Suprapubic skin (tissue), 4 donors: ENCODE measurements at regions not wholly inside any gene's neighbourhood (a gene's known extent, or its start where the extent isn't known, plus 50 kb on each side); places are given as distances from the start of the nearest gene placed in this dataset.

Source experiments
- DNase-seq, 2 donors: peaks; one replicate each; pipeline ENCODE4 v3.0.0-alpha.2; 2019; ENCODE audit warnings: low spot score in 2 of 2
- H3K27ac ChIP-seq: fragments of 200-600 bp; sonication (generic); one replicate; pipeline ENCODE4 v1.5.1; 2019
- H3K27me3 ChIP-seq: fragments of 200-600 bp; sonication (generic); one replicate; pipeline ENCODE4 v1.5.1; 2019
- H3K36me3 ChIP-seq: fragments of 200-600 bp; sonication (generic); one replicate; pipeline ENCODE4 v1.5.1; 2019
- H3K4me1 ChIP-seq: fragments of 200-600 bp; sonication (generic); one replicate; pipeline ENCODE4 v1.5.1; 2019
- H3K4me3 ChIP-seq: fragments of 200-600 bp; sonication (generic); one replicate; pipeline ENCODE4 v1.5.1; 2019; ENCODE audit warnings: mild to moderate bottlenecking
- H3K9me3 ChIP-seq: fragments of 200-600 bp; sonication (generic); one replicate; pipeline ENCODE4 v1.5.1; 2019
- EP300 ChIP-seq: sonication (generic); formaldehyde crosslinking; IDR thresholded peaks from one replicate; pipeline ENCODE4 v1.6.1; 2017; ENCODE audit warnings: antibody characterized with exemption
- POLR2A ChIP-seq, 2 donors: fragments of 450-650 bp; IDR thresholded peaks; one replicate each; pipeline ENCODE4 v1.6.1; 2017; ENCODE audit warnings: antibody characterized with exemption in 2 of 2, mild to moderate bottlenecking in 2 of 2, moderate library complexity in 2 of 2
- POLR2AphosphoS5 ChIP-seq, 3 donors: sonication (generic); formaldehyde crosslinking; IDR thresholded peaks; one replicate each; pipeline ENCODE4 v1.6.1; 2017; ENCODE audit warnings: antibody characterized with exemption in 3 of 3
- WGBS: methylation state at CpG from one replicate; pipeline ENCODE4 v1.1.5; 2018; 5-methylcytosine and 5-hydroxymethylcytosine counted together
- TF ChIP-seq, protein P1 (sequence below), 2 donors: fragments of 200-600 bp in 1 of 2; fragments of 450-650 bp in 1 of 2; sonication (generic) in 1 of 2; IDR thresholded peaks; one replicate each; pipeline ENCODE4 v1.5.1; 2016 to 2019; ENCODE audit warnings: antibody characterized with exemption in 2 of 2, mild to moderate bottlenecking in 1 of 2, moderate library complexity in 1 of 2

DNA sequence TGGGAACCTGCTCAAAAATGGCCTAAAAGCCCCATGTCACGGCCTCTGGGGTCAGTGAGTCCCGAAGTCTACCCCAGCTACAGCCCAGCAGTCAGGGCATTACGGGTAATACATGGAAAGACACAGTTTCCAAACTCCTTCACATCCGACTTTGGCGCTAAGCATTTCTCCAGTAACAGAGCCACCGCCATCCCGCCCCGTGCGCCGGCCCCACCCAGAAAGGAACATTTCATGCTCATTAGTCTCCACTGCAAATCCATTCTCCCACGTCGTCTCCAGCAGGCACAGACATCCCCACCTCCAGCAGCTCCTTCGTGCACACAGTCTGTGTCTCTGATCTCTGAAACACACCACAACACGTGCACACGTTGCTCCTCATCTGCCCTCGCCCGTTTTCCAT, 509.2 kb upstream of the ID2 start:
- H3K36me3 ChIP-seq: no peaks in the 10 kb centered on the region
- 97% methylated on average over 17 of the region's 17 CpGs for WGBS
- no peaks in the 10 kb centered on the region for H3K27me3 ChIP-seq
- no peak for DNase-seq
- TF ChIP-seq, protein P1, sequence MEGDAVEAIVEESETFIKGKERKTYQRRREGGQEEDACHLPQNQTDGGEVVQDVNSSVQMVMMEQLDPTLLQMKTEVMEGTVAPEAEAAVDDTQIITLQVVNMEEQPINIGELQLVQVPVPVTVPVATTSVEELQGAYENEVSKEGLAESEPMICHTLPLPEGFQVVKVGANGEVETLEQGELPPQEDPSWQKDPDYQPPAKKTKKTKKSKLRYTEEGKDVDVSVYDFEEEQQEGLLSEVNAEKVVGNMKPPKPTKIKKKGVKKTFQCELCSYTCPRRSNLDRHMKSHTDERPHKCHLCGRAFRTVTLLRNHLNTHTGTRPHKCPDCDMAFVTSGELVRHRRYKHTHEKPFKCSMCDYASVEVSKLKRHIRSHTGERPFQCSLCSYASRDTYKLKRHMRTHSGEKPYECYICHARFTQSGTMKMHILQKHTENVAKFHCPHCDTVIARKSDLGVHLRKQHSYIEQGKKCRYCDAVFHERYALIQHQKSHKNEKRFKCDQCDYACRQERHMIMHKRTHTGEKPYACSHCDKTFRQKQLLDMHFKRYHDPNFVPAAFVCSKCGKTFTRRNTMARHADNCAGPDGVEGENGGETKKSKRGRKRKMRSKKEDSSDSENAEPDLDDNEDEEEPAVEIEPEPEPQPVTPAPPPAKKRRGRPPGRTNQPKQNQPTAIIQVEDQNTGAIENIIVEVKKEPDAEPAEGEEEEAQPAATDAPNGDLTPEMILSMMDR (IDR thresholded peaks at IDR 0.05): no peak
- TF ChIP-seq EP300 (no peak), POLR2AphosphoS5 (IDR thresholded peaks at IDR 0.05) (no peak), POLR2A (IDR thresholded peaks at IDR 0.05) (no peak)
- no peaks in the 10 kb centered on the region for H3K9me3 ChIP-seq
- H3K4me3 ChIP-seq: no peak overlapping the region
- H3K4me1 ChIP-seq: no peaks in the 10 kb centered on the region
- no peak overlapping the region for H3K27ac ChIP-seq

DNA sequence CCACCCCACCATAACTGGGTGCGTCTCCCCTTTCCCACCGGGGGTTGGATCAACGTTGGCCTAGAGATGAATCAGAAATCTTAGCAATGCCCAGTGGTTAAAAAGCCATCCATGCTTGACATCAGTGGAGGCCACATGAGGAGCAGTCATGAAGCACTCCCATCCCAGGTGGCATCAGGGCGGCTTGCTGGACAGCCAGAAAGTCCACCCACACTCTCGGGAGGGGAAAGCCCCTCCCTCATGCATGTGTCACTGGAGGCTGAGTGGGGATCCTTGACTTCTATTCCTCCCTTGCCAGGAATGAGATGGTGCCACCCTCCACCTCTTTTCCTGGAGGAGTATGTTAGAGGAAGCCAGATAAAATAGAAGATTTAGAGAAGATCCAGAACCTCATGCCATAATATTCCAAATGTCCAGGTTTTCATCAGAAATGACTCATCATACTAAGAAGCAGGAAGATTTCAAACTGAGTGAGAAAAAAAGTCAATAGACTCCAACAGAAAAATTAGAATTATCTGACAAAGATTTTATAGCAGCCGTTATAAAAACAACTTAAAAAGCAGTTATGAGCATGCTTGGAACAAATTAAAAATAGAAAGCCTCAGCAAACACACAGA, 507.1 kb upstream of the ID2 start:
- H3K27ac ChIP-seq: no peak overlapping the region
- no peaks in the 10 kb centered on the region for H3K36me3 ChIP-seq
- H3K27me3 ChIP-seq: no peaks in the 10 kb centered on the region
- 62% methylated on average over 5 of the region's 6 CpGs for WGBS
- TF ChIP-seq EP300: no peak
- TF ChIP-seq, protein P1 (IDR thresholded peaks at IDR 0.05): no peak
- TF ChIP-seq POLR2AphosphoS5 (IDR thresholded peaks at IDR 0.05): no peak
- no peak for TF ChIP-seq POLR2A (IDR thresholded peaks at IDR 0.05)
- H3K4me3 ChIP-seq: no peak overlapping the region
- no peaks in the 10 kb centered on the region for H3K9me3 ChIP-seq
- no peaks in the 10 kb centered on the region for H3K4me1 ChIP-seq
- DNase-seq: no peak

DNA sequence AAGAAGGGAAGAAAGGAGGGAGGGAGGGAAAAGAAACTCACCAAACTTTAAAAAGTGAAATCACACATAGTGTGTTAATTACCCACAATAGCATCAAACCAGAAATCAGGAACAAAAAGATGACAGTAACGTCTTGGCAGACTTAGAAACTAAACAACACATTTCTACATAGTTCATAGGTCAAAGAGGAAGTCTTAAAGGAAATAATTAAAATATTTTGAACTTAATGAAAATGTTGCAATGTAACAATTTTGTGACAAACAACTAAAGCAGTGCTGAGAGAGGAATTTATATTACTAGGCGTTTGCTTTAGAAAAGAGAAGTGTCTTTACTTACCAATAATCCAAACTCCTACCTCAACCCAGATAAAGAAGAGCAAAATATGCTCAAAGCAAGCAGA, 505.0 kb upstream of the ID2 start:
- Histone ChIP-seq H3K36me3 (no peaks in the 10 kb centered on the region), H3K4me1 (no peaks in the 10 kb centered on the region), H3K4me3 (no peak overlapping the region), H3K27me3 (no peaks in the 10 kb centered on the region), H3K9me3 (no peaks in the 10 kb centered on the region), H3K27ac (no peak overlapping the region)
- TF ChIP-seq POLR2A (IDR thresholded peaks at IDR 0.05): no peak
- TF ChIP-seq POLR2AphosphoS5 (IDR thresholded peaks at IDR 0.05): no peak
- TF ChIP-seq, protein P1 (IDR thresholded peaks at IDR 0.05): no peak
- TF ChIP-seq EP300: no peak
- no peak for DNase-seq
- WGBS: 73% methylated on average over 2 of the region's 2 CpGs

DNA sequence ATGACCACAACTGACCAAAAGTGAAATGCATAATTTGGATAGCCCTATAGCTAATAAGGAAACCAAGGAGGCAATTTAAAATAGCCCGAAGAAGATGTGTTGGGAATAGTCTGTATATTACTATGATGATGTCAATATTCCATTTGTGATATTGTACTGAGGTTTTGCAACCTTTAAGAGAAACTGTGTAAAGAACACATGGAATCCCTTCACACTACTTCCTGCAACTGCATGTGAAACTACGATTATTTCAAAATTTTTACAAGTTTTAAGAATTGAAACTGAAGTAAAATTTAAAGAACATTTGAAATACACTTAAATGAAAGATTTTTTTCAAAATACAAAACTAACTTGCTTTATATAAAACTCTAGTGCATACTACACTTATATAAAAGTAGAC, 504.3 kb upstream of the ID2 start:
- TF ChIP-seq EP300: no peak
- no peak for TF ChIP-seq POLR2AphosphoS5 (IDR thresholded peaks at IDR 0.05)
- TF ChIP-seq, protein P1 (IDR thresholded peaks at IDR 0.05): no peak
- no peak for TF ChIP-seq POLR2A (IDR thresholded peaks at IDR 0.05)
- Histone ChIP-seq H3K4me1 (no peaks in the 10 kb centered on the region), H3K27me3 (no peaks in the 10 kb centered on the region), H3K36me3 (no peaks in the 10 kb centered on the region), H3K4me3 (no peak overlapping the region), H3K9me3 (no peaks in the 10 kb centered on the region), H3K27ac (no peak overlapping the region)
- DNase-seq: no peak
- 70% methylated on average over 2 of the region's 2 CpGs for WGBS

DNA sequence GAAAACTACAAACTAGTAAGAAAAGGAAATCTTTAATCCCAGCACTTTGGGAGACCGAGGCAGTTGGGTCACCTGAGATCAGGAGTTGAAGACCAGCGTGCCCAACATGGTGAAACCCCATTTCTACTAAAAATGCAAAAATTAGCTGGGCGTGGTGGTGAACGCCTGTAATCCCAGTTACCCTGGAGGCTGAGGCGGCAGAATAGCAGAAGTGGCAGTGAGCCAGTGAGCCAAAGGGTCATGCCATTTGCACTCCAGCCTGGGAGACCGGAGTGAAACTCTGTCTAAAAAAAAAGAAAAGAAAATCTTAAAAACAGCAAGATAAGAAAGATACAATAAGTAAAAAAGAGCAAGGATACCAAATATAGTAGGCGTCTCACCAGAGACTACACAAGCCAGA, 502.9 kb upstream of the ID2 start:
- TF ChIP-seq POLR2AphosphoS5 (IDR thresholded peaks at IDR 0.05): no peak
- no peak for TF ChIP-seq EP300
- TF ChIP-seq, protein P1 (IDR thresholded peaks at IDR 0.05): no peak
- TF ChIP-seq POLR2A (IDR thresholded peaks at IDR 0.05): no peak
- H3K4me3 ChIP-seq: no peak overlapping the region
- H3K27me3 ChIP-seq: no peaks in the 10 kb centered on the region
- DNase-seq: no peak
- H3K9me3 ChIP-seq: no peaks in the 10 kb centered on the region
- no peaks in the 10 kb centered on the region for H3K4me1 ChIP-seq
- no peak overlapping the region for H3K27ac ChIP-seq
- no peaks in the 10 kb centered on the region for H3K36me3 ChIP-seq
- 80% methylated on average over 7 of the region's 7 CpGs for WGBS
